ENCODE measurements at regions not wholly inside any gene's neighbourhood (a gene's known extent, or its start where the extent isn't known, plus 50 kb on each side); places are given as distances from the start of the nearest gene placed in this dataset.
A peak's percentile ranks its signal among the peaks of the same experiment; 100 is the strongest.
"Not testable (repeated sequence)": the region's sequence is repeated elsewhere in the genome, so short reads cannot be mapped to it uniquely, and the experiment has no call there.

- H3K4me3 ChIP-seq (ENCODE audit: low read depth, low read length), result no peak overlapping the region
- TF ChIP-seq CTCF (conservative IDR thresholded peaks at IDR 0.05; ENCODE audit: low read depth, low read length), result no peak
- DNase-seq (ENCODE audit: low read depth), result no peak
Observed at GRCh38 chr5:144644317-144644716, 473.6 kb downstream of the KCTD16 start.

DNA sequence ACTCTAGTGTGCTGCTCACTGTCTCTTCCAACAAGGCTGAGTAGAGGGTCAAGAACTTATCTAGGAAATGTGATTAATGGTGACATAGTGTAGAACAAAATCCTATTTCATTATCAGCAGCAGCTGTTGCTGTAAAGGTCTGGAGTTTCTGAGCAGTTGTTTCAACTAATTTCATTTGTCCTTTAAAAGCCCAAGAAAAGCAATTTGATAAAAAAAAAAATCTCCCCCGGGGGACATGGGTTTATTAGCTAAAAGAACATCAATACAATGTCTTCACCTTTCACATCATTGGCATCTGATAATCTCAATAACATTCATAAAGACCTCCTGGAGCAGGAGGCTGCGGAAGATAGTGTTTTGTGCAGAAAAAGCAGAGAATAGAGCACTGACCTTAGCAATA is 468.1 kb downstream of the KCTD16 start:
- no peak for TF ChIP-seq CTCF (conservative IDR thresholded peaks at IDR 0.05; ENCODE audit: low read depth, low read length)
- DNase-seq (ENCODE audit: low read depth), result no peak
- no peak overlapping the region for H3K4me3 ChIP-seq (ENCODE audit: low read depth, low read length)

DNA sequence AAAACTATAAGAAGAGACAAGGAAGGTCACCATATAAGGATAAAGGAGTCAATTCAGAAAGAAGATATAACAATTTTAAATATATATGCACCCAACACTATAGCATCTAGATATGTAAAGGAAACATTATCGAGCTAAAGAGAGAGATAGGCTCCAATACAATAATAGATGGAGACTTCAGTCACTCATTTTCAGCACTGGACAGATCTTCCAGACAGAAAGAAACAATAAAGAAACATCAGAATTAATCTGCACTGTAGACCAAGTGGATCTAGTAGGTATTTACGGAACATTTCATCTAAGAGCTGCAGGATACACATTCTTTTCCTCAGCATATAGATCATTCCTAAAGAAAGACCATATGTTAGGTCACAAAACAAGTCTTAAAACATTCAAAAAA is 463.5 kb downstream of the KCTD16 start:
- no peak for TF ChIP-seq CTCF (conservative IDR thresholded peaks at IDR 0.05; ENCODE audit: low read depth, low read length)
- DNase-seq (ENCODE audit: low read depth), result no peak
- no peak overlapping the region for H3K4me3 ChIP-seq (ENCODE audit: low read depth, low read length)

GRCh38 chr5:144598451-144599068 is 427.9 kb downstream of the KCTD16 start:
- TF ChIP-seq CTCF (conservative IDR thresholded peaks at IDR 0.05; ENCODE audit: low read depth, low read length), result peak; percentile 10
- no peak for DNase-seq (ENCODE audit: low read depth)
- H3K4me3 ChIP-seq (ENCODE audit: low read depth, low read length), result peak overlapping the region; percentile 48

GRCh38 chr5:144596517-144596916 is 425.8 kb downstream of the KCTD16 start:
- no peak for TF ChIP-seq CTCF (conservative IDR thresholded peaks at IDR 0.05; ENCODE audit: low read depth, low read length)
- no peak for DNase-seq (ENCODE audit: low read depth)
- H3K4me3 ChIP-seq (ENCODE audit: low read depth, low read length), result no peak overlapping the region

DNA sequence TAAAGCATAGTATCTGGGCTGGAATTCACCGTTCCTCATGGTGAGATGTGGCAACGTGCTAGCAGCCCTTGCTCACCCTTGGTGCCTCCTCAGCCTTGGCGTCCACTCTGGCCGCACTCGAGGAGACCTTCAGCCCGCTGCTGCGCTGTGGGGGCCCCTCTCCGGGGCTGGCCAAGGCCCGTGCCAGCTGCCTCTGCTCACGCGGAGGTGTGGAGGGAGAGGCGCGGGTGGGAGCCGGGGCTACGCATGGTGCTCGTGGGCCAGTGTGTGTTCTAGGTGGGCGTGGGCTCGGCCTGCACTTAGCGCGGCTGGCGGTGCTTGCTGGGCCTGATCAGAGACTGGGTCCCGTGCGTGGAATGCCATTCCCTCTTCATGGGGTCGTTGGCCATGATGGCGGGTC is 424.2 kb downstream of the KCTD16 start:
- no peak for DNase-seq (ENCODE audit: low read depth)
- H3K4me3 ChIP-seq (ENCODE audit: low read depth, low read length), result no peak overlapping the region
- no peak for TF ChIP-seq CTCF (conservative IDR thresholded peaks at IDR 0.05; ENCODE audit: low read depth, low read length)

DNA sequence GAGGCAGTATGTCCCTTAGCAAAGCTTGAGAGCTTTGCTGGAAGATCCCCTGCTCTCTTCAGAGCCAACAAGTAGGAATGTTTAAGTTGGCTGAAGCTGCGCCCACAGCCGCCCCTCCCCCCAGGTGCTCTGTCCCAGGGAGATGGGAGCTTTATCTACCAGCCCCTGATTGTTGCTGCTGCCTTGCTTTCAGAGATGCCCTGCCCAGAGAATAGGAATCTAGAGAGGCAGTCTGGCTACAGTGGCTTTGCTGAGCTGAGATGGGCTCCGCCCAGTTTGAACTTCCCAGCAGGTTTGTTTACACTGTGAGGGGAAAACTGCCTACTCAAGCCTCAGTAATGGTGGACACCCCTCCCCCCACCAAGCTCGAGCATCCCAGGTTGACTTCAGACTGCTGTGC is 423.6 kb downstream of the KCTD16 start:
- H3K4me3 ChIP-seq (ENCODE audit: low read depth, low read length); DNase-seq (ENCODE audit: low read depth): not testable (repeated sequence)
